Activated naive CD8-positive, alpha-beta T cell treated with anti-CD3 and anti-CD28 coated beads, Interleukin-2, amount 50 U/mL, for 24 hours (primary cell): ENCODE measurements at regions not wholly inside any gene's neighbourhood (a gene's known extent, or its start where the extent isn't known, plus 50 kb on each side); places are given as distances from the start of the nearest gene placed in this dataset.

ENCODE experiments used
- ATAC-seq: fragments of 150-1000 bp; cut with Tn5 transposase; one replicate; pipeline ENCODE4 v1.10.0; 2021
- DNase-seq: peaks from one replicate; pipeline ENCODE4 v3.0.0; 2021
- H3K27ac Mint-ChIP-seq: one replicate; pipeline ENCODE4 v1.8.0; 2021; ENCODE audit warnings: mild to moderate bottlenecking, mixed read lengths
- H3K27me3 Mint-ChIP-seq: one replicate; pipeline ENCODE4 v1.8.0; 2021; ENCODE audit warnings: mixed read lengths
- H3K36me3 Mint-ChIP-seq: one replicate; pipeline ENCODE4 v1.8.0; 2021; ENCODE audit warnings: low read depth, mixed read lengths
- H3K4me1 Mint-ChIP-seq: one replicate; pipeline ENCODE4 v1.8.0; 2021; ENCODE audit warnings: mixed read lengths
- H3K4me3 Mint-ChIP-seq: one replicate; pipeline ENCODE4 v1.8.0; 2021; ENCODE audit warnings: mild to moderate bottlenecking, moderate library complexity, mixed read lengths
- H3K9me3 Mint-ChIP-seq: one replicate; pipeline ENCODE4 v1.8.0; 2021; ENCODE audit warnings: mixed read lengths

DNA sequence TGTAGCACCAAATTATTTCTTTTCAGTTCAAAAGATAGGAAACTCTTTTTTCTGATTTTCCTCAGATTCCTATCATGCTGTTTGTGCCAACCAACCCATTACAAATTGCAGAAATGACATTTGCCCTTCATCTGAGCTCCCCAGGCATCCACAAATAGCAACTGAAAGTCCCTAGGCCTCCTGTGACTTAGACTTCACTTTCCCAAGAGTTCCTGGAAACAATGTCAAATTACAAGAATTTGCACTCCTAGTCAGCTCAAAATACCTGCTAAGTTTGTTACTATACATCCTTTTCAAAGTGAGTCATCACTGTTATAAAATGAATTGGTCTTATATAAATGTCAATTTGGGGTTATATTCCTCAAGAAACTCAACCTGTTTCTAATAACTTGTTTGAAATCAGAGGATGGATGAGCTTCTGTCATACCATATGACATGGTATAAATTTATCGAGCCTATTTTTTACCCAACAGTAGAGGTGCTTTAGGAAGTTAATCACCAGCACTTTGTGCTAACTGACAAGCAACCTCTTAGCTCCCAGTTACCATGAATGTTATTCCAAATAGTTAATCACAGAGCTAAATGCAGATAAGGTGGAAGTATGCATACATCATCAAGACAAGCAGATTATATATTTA, 256.5 kb downstream of the HACE1 start:
- H3K27me3 Mint-ChIP-seq: no peaks in the 10 kb centered on the region
- H3K27ac Mint-ChIP-seq: peak overlapping the region; percentile 8
- DNase-seq (no peak), ATAC-seq (peak; percentile 80)
- no peaks in the 10 kb centered on the region for H3K36me3 Mint-ChIP-seq
- H3K4me1 Mint-ChIP-seq: peaks cover 15% of the 10 kb centered on the region
- no peak overlapping the region for H3K4me3 Mint-ChIP-seq
- no peaks in the 10 kb centered on the region for H3K9me3 Mint-ChIP-seq

DNA sequence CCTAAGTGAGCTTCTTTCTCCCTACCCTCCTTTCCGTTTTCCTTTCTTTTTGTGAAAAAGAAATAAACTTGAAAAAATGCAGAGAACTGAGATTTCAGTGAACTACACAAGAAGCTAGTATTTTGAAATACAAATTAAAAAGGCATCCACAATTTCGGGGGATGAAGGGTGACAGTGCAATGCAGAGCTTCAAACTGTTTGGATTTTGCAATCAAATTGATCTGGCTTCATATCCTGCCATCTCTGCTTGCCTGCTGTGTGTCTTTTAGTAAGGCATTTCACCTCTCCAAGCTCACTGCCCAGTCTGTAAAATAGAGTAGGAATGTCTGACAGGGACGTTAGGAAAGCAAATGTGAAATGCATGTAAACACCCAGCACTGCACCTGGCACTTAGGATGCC, 258.0 kb downstream of the HACE1 start:
- no peak for ATAC-seq
- no peaks in the 10 kb centered on the region for H3K9me3 Mint-ChIP-seq
- peaks cover 15% of the 10 kb centered on the region for H3K4me1 Mint-ChIP-seq

DNA sequence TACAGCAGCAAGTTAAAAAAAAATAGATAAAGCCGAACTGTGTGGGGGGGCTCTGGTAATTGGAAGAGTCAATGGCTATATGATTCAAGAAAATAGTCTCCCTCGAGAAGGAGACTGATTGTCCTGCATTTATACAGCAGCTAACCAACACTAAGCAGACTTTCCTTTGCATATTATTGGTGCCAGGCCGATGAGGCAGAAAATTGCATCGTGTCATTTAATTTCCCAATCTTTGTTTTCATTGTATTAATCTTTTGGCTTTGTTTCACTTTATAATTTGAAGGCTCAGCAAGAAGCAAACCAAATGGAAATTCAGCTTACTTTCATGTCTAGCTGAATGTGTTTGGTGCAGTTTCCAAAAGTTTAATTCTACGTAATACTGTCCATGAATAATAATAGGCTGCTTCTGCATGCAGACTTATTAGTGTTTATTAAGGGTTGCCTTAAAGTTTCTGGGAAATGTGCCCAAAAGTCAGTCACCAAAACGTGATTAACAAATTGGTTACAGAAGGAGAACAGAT, 258.5 kb downstream of the HACE1 start:
- H3K36me3 Mint-ChIP-seq: no peaks in the 10 kb centered on the region
- peaks cover 2% of the 10 kb centered on the region for H3K27me3 Mint-ChIP-seq
- peaks cover 15% of the 10 kb centered on the region for H3K4me1 Mint-ChIP-seq
- H3K9me3 Mint-ChIP-seq: no peaks in the 10 kb centered on the region
- ATAC-seq: no peak
- H3K4me3 Mint-ChIP-seq: no peak overlapping the region
- H3K27ac Mint-ChIP-seq: no peak overlapping the region
- DNase-seq: no peak

More for the DNA sequence above, 258.0 kb downstream of the HACE1 start:
- DNase-seq: no peak
- H3K27me3 Mint-ChIP-seq: peaks cover 2% of the 10 kb centered on the region
- no peak overlapping the region for H3K4me3 Mint-ChIP-seq
- H3K36me3 Mint-ChIP-seq: no peaks in the 10 kb centered on the region
- H3K27ac Mint-ChIP-seq: no peak overlapping the region

GRCh38 chr6:104600639-104600931, 259.1 kb downstream of the HACE1 start:
- Mint-ChIP-seq H3K4me1 (peaks cover 15% of the 10 kb centered on the region), H3K27me3 (peaks cover 2% of the 10 kb centered on the region), H3K36me3 (no peaks in the 10 kb centered on the region), H3K9me3 (no peaks in the 10 kb centered on the region), H3K27ac (no peak overlapping the region), H3K4me3 (no peak overlapping the region)
- no peak for ATAC-seq
- DNase-seq: no peak

DNA sequence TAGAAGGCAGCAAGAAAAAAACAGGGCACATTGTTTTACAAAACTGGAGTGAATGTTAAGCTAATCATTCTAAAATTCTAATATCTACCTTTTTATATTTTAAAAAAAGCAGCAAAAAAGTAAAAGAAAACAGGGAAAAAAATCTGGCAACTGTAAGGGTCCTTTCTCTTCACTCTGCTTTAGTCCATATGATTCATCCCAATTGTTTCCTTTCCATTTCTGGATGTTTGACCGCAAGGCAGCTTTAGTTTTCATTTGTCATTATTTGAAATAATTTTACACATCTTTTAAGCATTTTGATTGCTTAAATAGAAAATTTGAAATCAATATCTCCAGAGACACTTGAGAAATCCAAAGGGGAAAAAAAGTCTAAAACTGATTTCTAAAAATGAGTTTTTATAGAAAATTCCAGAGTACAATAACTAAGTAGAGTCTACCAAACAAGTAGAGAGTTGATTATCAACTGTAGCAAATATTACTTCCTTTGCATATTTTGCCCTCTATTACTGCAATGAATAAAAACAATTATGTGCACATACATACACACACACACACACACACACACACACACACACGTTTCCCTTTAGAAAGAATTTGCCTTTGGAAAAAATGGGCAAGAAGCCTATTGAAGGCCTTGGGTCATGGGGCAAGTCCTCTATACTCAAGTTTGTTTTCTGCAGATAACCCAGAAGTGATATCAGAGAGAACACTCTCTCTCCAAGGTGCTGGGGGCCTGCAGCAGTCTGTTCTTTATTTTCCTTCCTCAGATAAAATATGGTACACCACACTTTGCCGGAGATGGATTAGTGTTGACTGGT, 259.7 kb downstream of the HACE1 start:
- Mint-ChIP-seq H3K9me3 (no peaks in the 10 kb centered on the region), H3K36me3 (no peaks in the 10 kb centered on the region)

GRCh38 chr6:104597541-104598050, 262.1 kb downstream of the HACE1 start:
- Mint-ChIP-seq H3K9me3 (no peaks in the 10 kb centered on the region), H3K27me3 (peaks cover 5% of the 10 kb centered on the region), H3K4me3 (no peak overlapping the region), H3K27ac (no peak overlapping the region), H3K4me1 (peaks cover 4% of the 10 kb centered on the region), H3K36me3 (no peaks in the 10 kb centered on the region)
- no peak for DNase-seq
- ATAC-seq: no peak

More for the DNA sequence above, 259.7 kb downstream of the HACE1 start:
- Mint-ChIP-seq H3K4me1 (peaks cover 15% of the 10 kb centered on the region), H3K27ac (no peak overlapping the region), H3K27me3 (peaks cover 2% of the 10 kb centered on the region), H3K4me3 (no peak overlapping the region)
- DNase-seq: no peak
- ATAC-seq: no peak

- Mint-ChIP-seq H3K4me3 (no peak overlapping the region), H3K36me3 (no peaks in the 10 kb centered on the region), H3K4me1 (no peaks in the 10 kb centered on the region), H3K27me3 (peaks cover 5% of the 10 kb centered on the region), H3K27ac (no peak overlapping the region), H3K9me3 (no peaks in the 10 kb centered on the region)
- DNase-seq (no peak), ATAC-seq (no peak)
Measured at GRCh38 chr6:104596091-104596490, 263.6 kb downstream of the HACE1 start.

DNA sequence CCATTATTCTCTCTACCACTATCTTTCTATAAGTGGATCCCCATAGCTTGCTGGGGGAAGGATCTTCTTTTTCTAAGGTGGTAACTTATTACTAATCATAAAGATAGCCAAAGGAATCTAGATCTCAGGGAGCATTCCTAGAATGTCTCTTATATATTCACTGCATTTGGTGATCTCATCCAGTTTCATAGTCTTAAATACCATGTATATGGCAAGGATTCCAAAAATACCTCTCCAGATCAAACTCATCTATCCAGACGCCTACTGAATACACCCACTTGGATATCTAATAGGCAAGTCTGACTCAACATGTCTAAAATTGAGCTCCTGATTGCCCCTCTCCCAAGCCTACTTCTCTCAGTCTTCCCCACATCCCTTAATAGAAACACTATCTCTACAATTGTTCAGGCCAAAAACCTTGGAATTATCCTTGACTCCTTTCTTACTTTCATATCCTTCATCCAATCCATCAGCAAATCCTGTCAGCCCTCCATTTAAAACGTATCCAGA, 264.4 kb downstream of the HACE1 start:
- Mint-ChIP-seq H3K27ac (no peak overlapping the region), H3K4me3 (no peak overlapping the region), H3K27me3 (peaks cover 5% of the 10 kb centered on the region), H3K9me3 (no peaks in the 10 kb centered on the region), H3K36me3 (no peaks in the 10 kb centered on the region), H3K4me1 (no peaks in the 10 kb centered on the region)
- DNase-seq (no peak), ATAC-seq (no peak)

DNA sequence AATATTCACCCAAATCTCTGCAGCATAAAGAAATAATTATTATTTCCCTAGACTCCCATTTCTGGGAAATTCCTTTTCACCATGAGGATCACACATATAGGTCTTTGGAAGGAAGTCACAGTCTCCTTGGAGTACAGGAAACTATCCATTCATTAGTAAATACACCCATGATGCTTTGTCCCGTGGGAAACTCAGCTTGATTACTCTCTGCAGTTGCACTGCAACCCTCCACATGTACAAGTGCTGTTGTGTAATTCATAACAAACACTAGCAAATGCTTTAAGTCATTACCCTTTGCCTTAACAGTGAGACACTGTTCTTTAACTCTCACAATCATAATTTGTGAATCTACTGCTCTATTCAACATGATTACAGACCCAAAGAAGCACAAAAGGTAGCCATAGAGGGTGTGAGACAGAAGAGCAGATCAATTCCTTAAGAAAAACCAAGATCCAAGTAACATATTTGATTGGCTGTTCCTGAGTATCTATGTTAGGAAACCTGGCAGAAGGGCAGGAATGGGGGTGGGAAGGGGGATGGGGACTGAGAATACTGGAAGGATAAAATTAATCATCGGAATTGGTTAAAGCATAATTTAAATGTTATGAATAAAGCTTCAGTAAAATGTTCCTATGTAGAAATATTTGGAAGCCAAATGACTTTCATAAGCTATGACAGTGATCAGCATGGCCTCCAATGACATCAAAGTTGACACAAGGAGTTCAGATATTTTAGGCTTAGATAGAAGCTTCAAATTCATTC, 268.0 kb downstream of the HACE1 start:
- peaks cover 3% of the 10 kb centered on the region for H3K27me3 Mint-ChIP-seq
- no peaks in the 10 kb centered on the region for H3K36me3 Mint-ChIP-seq
- no peaks in the 10 kb centered on the region for H3K9me3 Mint-ChIP-seq
- no peak for DNase-seq
- ATAC-seq: no peak
- H3K4me1 Mint-ChIP-seq: no peaks in the 10 kb centered on the region
- H3K27ac Mint-ChIP-seq: no peak overlapping the region
- no peak overlapping the region for H3K4me3 Mint-ChIP-seq

- Mint-ChIP-seq H3K36me3 (no peaks in the 10 kb centered on the region), H3K4me3 (no peak overlapping the region), H3K27ac (no peak overlapping the region), H3K4me1 (no peaks in the 10 kb centered on the region), H3K27me3 (peaks cover 3% of the 10 kb centered on the region), H3K9me3 (no peaks in the 10 kb centered on the region)
- DNase-seq (no peak), ATAC-seq (no peak)
Measured at GRCh38 chr6:104589940-104590339, 269.8 kb downstream of the HACE1 start.

DNA sequence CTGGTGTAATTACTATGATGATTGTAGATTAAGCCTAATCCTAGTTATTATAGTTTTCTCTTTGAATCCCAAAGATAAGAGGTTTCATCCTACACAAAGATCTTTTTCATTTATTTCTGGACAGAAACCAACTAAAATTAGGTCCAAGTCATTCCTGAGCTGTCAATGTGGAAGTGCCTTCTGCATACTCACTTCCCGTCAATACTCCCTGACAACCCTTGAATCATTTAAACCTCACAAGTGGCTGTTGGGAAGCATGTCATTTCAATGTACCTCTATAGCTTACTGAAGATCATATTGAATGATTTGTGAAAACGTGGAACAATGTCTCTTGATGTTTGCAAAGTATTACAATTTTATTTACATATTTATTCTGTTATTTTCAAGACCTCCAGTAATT, 274.1 kb downstream of the HACE1 start:
- Mint-ChIP-seq H3K27me3 (peaks cover 7% of the 10 kb centered on the region), H3K4me3 (no peak overlapping the region), H3K27ac (no peak overlapping the region), H3K9me3 (no peaks in the 10 kb centered on the region), H3K36me3 (no peaks in the 10 kb centered on the region), H3K4me1 (no peaks in the 10 kb centered on the region)
- ATAC-seq (no peak), DNase-seq (no peak)

GRCh38 chr6:104580452-104580851, 279.3 kb downstream of the HACE1 start:
- Mint-ChIP-seq H3K27ac (no peak overlapping the region), H3K27me3 (peaks cover 7% of the 10 kb centered on the region), H3K4me1 (no peaks in the 10 kb centered on the region), H3K36me3 (no peaks in the 10 kb centered on the region), H3K9me3 (no peaks in the 10 kb centered on the region), H3K4me3 (no peak overlapping the region)
- DNase-seq: no peak
- no peak for ATAC-seq

DNA sequence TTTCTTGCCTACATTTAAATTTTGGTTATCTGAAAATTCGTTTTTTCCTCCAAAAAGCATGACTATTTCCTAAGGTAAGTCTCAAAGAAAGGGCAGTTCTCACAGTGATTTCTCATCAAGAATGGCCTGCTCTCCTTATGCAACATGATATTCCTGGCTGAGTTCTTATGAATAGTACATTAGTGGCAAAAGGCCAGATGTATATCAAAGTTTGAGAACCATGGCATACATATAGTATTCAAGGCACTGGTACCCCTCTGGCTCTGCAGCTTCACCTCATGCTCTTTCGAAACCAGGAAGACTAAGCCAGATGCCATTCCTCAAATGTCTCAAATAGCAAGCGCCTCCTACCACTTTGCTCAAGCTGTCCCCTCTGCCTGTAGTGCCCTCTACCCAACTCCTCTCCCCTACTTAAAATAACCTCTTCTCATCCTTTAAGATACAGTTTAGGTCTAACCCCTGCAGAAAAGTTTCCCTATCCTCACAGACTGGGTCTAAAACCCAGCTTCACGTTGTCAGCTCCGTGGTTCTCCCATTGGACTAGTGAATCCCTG, 280.3 kb downstream of the HACE1 start:
- H3K4me3 Mint-ChIP-seq: no peak overlapping the region
- DNase-seq: no peak
- peaks cover 7% of the 10 kb centered on the region for H3K27me3 Mint-ChIP-seq
- H3K4me1 Mint-ChIP-seq: no peaks in the 10 kb centered on the region
- no peaks in the 10 kb centered on the region for H3K36me3 Mint-ChIP-seq
- ATAC-seq: no peak
- H3K27ac Mint-ChIP-seq: no peak overlapping the region
- no peaks in the 10 kb centered on the region for H3K9me3 Mint-ChIP-seq

DNA sequence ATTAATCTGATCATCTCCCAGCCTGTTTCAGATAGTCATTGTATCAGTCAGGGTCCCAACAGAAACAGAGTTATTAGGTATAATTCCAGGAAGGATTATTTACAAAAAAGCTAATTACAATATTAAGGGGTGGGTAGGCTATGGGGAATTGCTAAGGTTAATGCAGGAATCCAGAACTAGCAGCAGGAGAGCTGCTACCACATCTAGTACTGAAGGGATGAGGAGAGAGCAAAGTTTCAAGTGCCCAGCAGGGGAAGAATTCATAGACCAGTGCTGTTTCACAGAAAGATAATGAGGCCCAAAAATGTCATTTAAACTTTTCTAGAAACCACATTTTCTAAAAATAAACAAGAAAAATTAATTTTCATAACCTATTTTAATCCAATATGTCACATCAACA, 284.2 kb downstream of the HACE1 start:
- DNase-seq (no peak), ATAC-seq (no peak)
- H3K27ac Mint-ChIP-seq: no peak overlapping the region
- H3K4me1 Mint-ChIP-seq: no peaks in the 10 kb centered on the region
- H3K4me3 Mint-ChIP-seq: no peak overlapping the region
- no peaks in the 10 kb centered on the region for H3K9me3 Mint-ChIP-seq
- H3K27me3 Mint-ChIP-seq: no peaks in the 10 kb centered on the region
- H3K36me3 Mint-ChIP-seq: no peaks in the 10 kb centered on the region
